ENCODE measurements at regions not wholly inside any gene's neighbourhood (a gene's known extent, or its start where the extent isn't known, plus 50 kb on each side); places are given as distances from the start of the nearest gene placed in this dataset.

- H3K4me1 ChIP-seq (ENCODE audit: insufficient read depth, low read length) = peaks cover 34% of the 10 kb centered on the region
- H3K9me3 ChIP-seq (ENCODE audit: control insufficient read depth, insufficient read depth, low read length) = no peaks in the 10 kb centered on the region
Measured at GRCh38 chr22:27205492-27206373, 548.3 kb downstream of the MIAT start.

GRCh38 chr22:27206374-27207133 lies 549.2 kb downstream of the MIAT start:
- no peaks in the 10 kb centered on the region; the same call in 1 of the 2 replicates for H3K36me3 ChIP-seq (ENCODE audit: insufficient read depth, low read length)
- H3K9me3 ChIP-seq (ENCODE audit: control insufficient read depth, insufficient read depth, low read length) = no peaks in the 10 kb centered on the region
- H3K9ac ChIP-seq (ENCODE audit: low read depth, low read length) = no peak overlapping the region
- H3K4me1 ChIP-seq (ENCODE audit: insufficient read depth, low read length) = peaks cover 28% of the 10 kb centered on the region

More at GRCh38 chr22:27205492-27206373, 548.3 kb downstream of the MIAT start:
- no peak overlapping the region for H3K9ac ChIP-seq (ENCODE audit: low read depth, low read length)
- no peaks in the 10 kb centered on the region; the same call in 1 of the 2 replicates for H3K36me3 ChIP-seq (ENCODE audit: insufficient read depth, low read length)

- peaks cover 23% of the 10 kb centered on the region; the same call in 1 of the 2 replicates for H3K4me1 ChIP-seq (ENCODE audit: insufficient read depth, low read length)
- no peaks in the 10 kb centered on the region; the same call in 1 of the 2 replicates for H3K36me3 ChIP-seq (ENCODE audit: insufficient read depth, low read length)
Measured at GRCh38 chr22:27207266-27207665, 549.9 kb downstream of the MIAT start.

GRCh38 chr22:27207907-27208306 lies 550.5 kb downstream of the MIAT start:
- H3K36me3 ChIP-seq (ENCODE audit: insufficient read depth, low read length) = no peaks in the 10 kb centered on the region; the same call in 1 of the 2 replicates
- H3K9me3 ChIP-seq (ENCODE audit: control insufficient read depth, insufficient read depth, low read length) = no peaks in the 10 kb centered on the region
- H3K4me1 ChIP-seq (ENCODE audit: insufficient read depth, low read length) = peaks cover 25% of the 10 kb centered on the region; the same call in 1 of the 2 replicates
- H3K9ac ChIP-seq (ENCODE audit: low read depth, low read length) = no peak overlapping the region

More at GRCh38 chr22:27207266-27207665, 549.9 kb downstream of the MIAT start:
- Histone ChIP-seq H3K9me3 (ENCODE audit: control insufficient read depth, insufficient read depth, low read length) (no peaks in the 10 kb centered on the region), H3K9ac (ENCODE audit: low read depth, low read length) (no peak overlapping the region)

- H3K9ac ChIP-seq (ENCODE audit: low read depth, low read length) = no peak overlapping the region
- no peaks in the 10 kb centered on the region; the same call in 1 of the 2 replicates for H3K36me3 ChIP-seq (ENCODE audit: insufficient read depth, low read length)
- no peaks in the 10 kb centered on the region for H3K9me3 ChIP-seq (ENCODE audit: control insufficient read depth, insufficient read depth, low read length)
- H3K4me1 ChIP-seq (ENCODE audit: insufficient read depth, low read length) = peaks cover 16% of the 10 kb centered on the region; the same call in 1 of the 2 replicates
Measured at GRCh38 chr22:27210111-27210730, 552.8 kb downstream of the MIAT start.

- Histone ChIP-seq H3K9me3 (ENCODE audit: control insufficient read depth, insufficient read depth, low read length) (no peaks in the 10 kb centered on the region), H3K9ac (ENCODE audit: low read depth, low read length) (no peak overlapping the region), H3K36me3 (ENCODE audit: insufficient read depth, low read length) (no peaks in the 10 kb centered on the region), H3K4me1 (ENCODE audit: insufficient read depth, low read length) (peaks cover 12% of the 10 kb centered on the region; the same call in 1 of the 2 replicates)
Measured at GRCh38 chr22:27212102-27212501, 554.7 kb downstream of the MIAT start.

GRCh38 chr22:27212617-27213177 lies 555.3 kb downstream of the MIAT start:
- Histone ChIP-seq H3K36me3 (ENCODE audit: insufficient read depth, low read length) (no peaks in the 10 kb centered on the region), H3K9me3 (ENCODE audit: control insufficient read depth, insufficient read depth, low read length) (no peaks in the 10 kb centered on the region), H3K9ac (ENCODE audit: low read depth, low read length) (no peak overlapping the region), H3K4me1 (ENCODE audit: insufficient read depth, low read length) (peaks cover 12% of the 10 kb centered on the region; the same call in 1 of the 2 replicates)

- H3K9me3 ChIP-seq (ENCODE audit: control insufficient read depth, insufficient read depth, low read length) = no peaks in the 10 kb centered on the region
- H3K9ac ChIP-seq (ENCODE audit: low read depth, low read length) = no peak overlapping the region
- no peaks in the 10 kb centered on the region for H3K36me3 ChIP-seq (ENCODE audit: insufficient read depth, low read length)
- peaks cover 9% of the 10 kb centered on the region; the same call in 1 of the 2 replicates for H3K4me1 ChIP-seq (ENCODE audit: insufficient read depth, low read length)
Measured at GRCh38 chr22:27213294-27213693, 555.9 kb downstream of the MIAT start.

GRCh38 chr22:27213766-27214581 lies 556.6 kb downstream of the MIAT start:
- H3K9me3 ChIP-seq (ENCODE audit: control insufficient read depth, insufficient read depth, low read length) = no peaks in the 10 kb centered on the region
- no peaks in the 10 kb centered on the region for H3K36me3 ChIP-seq (ENCODE audit: insufficient read depth, low read length)
- no peak overlapping the region for H3K9ac ChIP-seq (ENCODE audit: low read depth, low read length)
- peaks cover 9% of the 10 kb centered on the region; the same call in 1 of the 2 replicates for H3K4me1 ChIP-seq (ENCODE audit: insufficient read depth, low read length)

- no peaks in the 10 kb centered on the region for H3K36me3 ChIP-seq (ENCODE audit: insufficient read depth, low read length)
- H3K9ac ChIP-seq (ENCODE audit: low read depth, low read length) = no peak overlapping the region
- peaks cover 9% of the 10 kb centered on the region; the same call in 1 of the 2 replicates for H3K4me1 ChIP-seq (ENCODE audit: insufficient read depth, low read length)
- H3K9me3 ChIP-seq (ENCODE audit: control insufficient read depth, insufficient read depth, low read length) = no peaks in the 10 kb centered on the region
Measured at GRCh38 chr22:27214691-27215090, 557.3 kb downstream of the MIAT start.

- no peaks in the 10 kb centered on the region for H3K9me3 ChIP-seq (ENCODE audit: control insufficient read depth, insufficient read depth, low read length)
- no peaks in the 10 kb centered on the region for H3K36me3 ChIP-seq (ENCODE audit: insufficient read depth, low read length)
- H3K4me1 ChIP-seq (ENCODE audit: insufficient read depth, low read length) = peaks cover 2% of the 10 kb centered on the region; the same call in 1 of the 2 replicates
- H3K9ac ChIP-seq (ENCODE audit: low read depth, low read length) = no peak overlapping the region
Measured at GRCh38 chr22:27215871-27216270, 558.5 kb downstream of the MIAT start.

GRCh38 chr22:27216444-27216843 lies 559.1 kb downstream of the MIAT start:
- H3K4me1 ChIP-seq (ENCODE audit: insufficient read depth, low read length) = peaks cover 2% of the 10 kb centered on the region; the same call in 1 of the 2 replicates
- no peak overlapping the region for H3K9ac ChIP-seq (ENCODE audit: low read depth, low read length)
- H3K36me3 ChIP-seq (ENCODE audit: insufficient read depth, low read length) = no peaks in the 10 kb centered on the region
- H3K9me3 ChIP-seq (ENCODE audit: control insufficient read depth, insufficient read depth, low read length) = no peaks in the 10 kb centered on the region

GRCh38 chr22:27217154-27217553 lies 559.8 kb downstream of the MIAT start:
- peaks cover 2% of the 10 kb centered on the region; the same call in 1 of the 2 replicates for H3K4me1 ChIP-seq (ENCODE audit: insufficient read depth, low read length)
- H3K9ac ChIP-seq (ENCODE audit: low read depth, low read length) = no peak overlapping the region
- H3K9me3 ChIP-seq (ENCODE audit: control insufficient read depth, insufficient read depth, low read length) = no peaks in the 10 kb centered on the region
- no peaks in the 10 kb centered on the region for H3K36me3 ChIP-seq (ENCODE audit: insufficient read depth, low read length)
